HepG2 (cell line): ENCODE measurements at regions not wholly inside any gene's neighbourhood (a gene's known extent, or its start where the extent isn't known, plus 50 kb on each side); places are given as distances from the start of the nearest gene placed in this dataset.

Source experiments
- ATAC-seq: fragments of 200-7000 bp; cut with Tn5 transposase; 3 replicates; pipeline ENCODE4 v1.9.1; 2020; ENCODE audit warnings: mild to moderate bottlenecking, moderate library complexity
- BruUV-seq: library from RNA; stranded (reverse); fragments of 400-500 nt; replicated peaks from 2 replicates; lab custom pipeline; 2021; lab: Mats Ljungman, UMichigan
- CTCF ChIA-PET: fragments of 300-600 bp; formaldehyde crosslinking; extraction: SDS; loops from one replicate; lab custom pipeline; 2021; ENCODE audit warnings: low total read pairs, inconsistent platforms, low intra/inter-chr PET ratio; lab: Yijun Ruan, JAX
- POLR2A ChIA-PET: fragments of 350-600 bp; sonication (Branson Sonifier 250); formaldehyde crosslinking; loops from one replicate; lab custom pipeline; 2020; ENCODE audit warnings: antibody characterized with exemption, inconsistent platforms; lab: Yijun Ruan, JAX
- DNase-seq: peaks from one replicate; pipeline ENCODE4 v3.0.0-alpha.2; 2015; ENCODE audit warnings: low spot score
- FAIRE-seq: peaks from 3 replicates; lab custom pipeline; 2011; peaks lifted over from hg19 to GRCh38; lab: Jason Lieb, UNC
- H2AFZ ChIP-seq: one replicate; pipeline ENCODE4 v1.6.1; 2011; ENCODE audit warnings: low read length, inconsistent platforms
- H3K27ac ChIP-seq: fragments of 300-600 bp; 3 replicates; pipeline ENCODE4 v1.8.0; 2011; ENCODE audit warnings: mixed run types, mild to moderate bottlenecking, mixed read lengths, low read length, inconsistent platforms; ENCODE audit not compliant: insufficient read depth; ENCODE audit errors: extremely low read length
- H3K27me3 ChIP-seq, 2 experiments: fragments of 200-600 bp in 1 of 2; 2 replicates in 1 of 2; 3 replicates in 1 of 2; pipeline versions ENCODE4 v1.6.0 to v1.8.0; 2011; ENCODE audit warnings: low read length in 2 of 2, mild to moderate bottlenecking in 2 of 2, moderate library complexity in 2 of 2, inconsistent platforms in 1 of 2; ENCODE audit not compliant: insufficient read depth in 2 of 2, control insufficient read depth in 1 of 2
- H3K36me3 ChIP-seq, 2 experiments: fragments of 200-600 bp in 1 of 2; replicated peaks in 1 of 2; 2 replicates in 1 of 2; 3 replicates in 1 of 2; pipeline versions ENCODE4 v1.5.1 to v1.8.0; 2011; ENCODE audit warnings: low read length in 2 of 2, inconsistent platforms in 1 of 2; ENCODE audit not compliant: insufficient read depth in 2 of 2, control insufficient read depth in 1 of 2
- H3K4me1 ChIP-seq: 2 replicates; pipeline ENCODE4 v1.5.1; 2012; ENCODE audit warnings: low read length, inconsistent platforms; ENCODE audit not compliant: insufficient read depth
- H3K4me2 ChIP-seq: 2 replicates; pipeline ENCODE4 v1.6.0; 2011; ENCODE audit warnings: low read depth, low read length, inconsistent platforms
- H3K4me3 ChIP-seq, 3 experiments: fragments of 200-600 bp in 1 of 3; sonication (generic), shearing (Covaris generic) in 1 of 3; replicated peaks in 1 of 3; 2 replicates each; pipeline ENCODE4 v1.5.1; 2011 to 2016; ENCODE audit warnings: low read length in 3 of 3, inconsistent platforms in 2 of 3, low read depth in 2 of 3, mild to moderate bottlenecking in 2 of 3, control low read depth in 1 of 3, mixed read lengths in 1 of 3; ENCODE audit not compliant: insufficient read depth in 1 of 3
- H3K79me2 ChIP-seq: one replicate; pipeline ENCODE4 v1.6.1; 2011; ENCODE audit warnings: low read length, inconsistent platforms; ENCODE audit not compliant: insufficient read depth
- H3K9ac ChIP-seq: 2 replicates; pipeline ENCODE4 v1.6.0; 2011; ENCODE audit warnings: mild to moderate bottlenecking, low read depth, low read length, inconsistent platforms; ENCODE audit not compliant: insufficient read depth
- H3K9me3 ChIP-seq: 2 replicates; pipeline ENCODE4 v1.5.1; 2012; ENCODE audit warnings: mild to moderate bottlenecking, low read length
- H4K20me1 ChIP-seq: 2 replicates; pipeline ENCODE4 v1.6.0; 2011; ENCODE audit warnings: inconsistent platforms, mild to moderate bottlenecking, low read length, moderate library complexity; ENCODE audit not compliant: insufficient read depth
- CEBPB ChIP-seq: IDR thresholded peaks from 2 replicates; pipeline ENCODE4 v1.6.1; 2011; ENCODE audit warnings: low read depth, low read length, improper control_type of control experiment, borderline replicate concordance
- CHD4 ChIP-seq: fragments of 200-600 bp; sonication (generic); IDR thresholded peaks from 2 replicates; pipeline ENCODE4 v1.7.0; 2017; ENCODE audit warnings: mild to moderate bottlenecking, low read length, borderline replicate concordance
- ELK4 ChIP-seq: sonication (generic); formaldehyde crosslinking; IDR thresholded peaks from 2 replicates; pipeline ENCODE4 v1.9.0; 2021; ENCODE audit warnings: missing genetic modification reagents, borderline replicate concordance
- FOXK1 ChIP-seq: sonication (generic); formaldehyde crosslinking; IDR thresholded peaks from 2 replicates; pipeline ENCODE4 v1.4.0; 2020; ENCODE audit warnings: low read depth, missing genetic modification reagents, borderline replicate concordance
- HMGXB3 ChIP-seq: sonication (generic); formaldehyde crosslinking; IDR thresholded peaks from 2 replicates; pipeline ENCODE4 v1.4.0; 2020; ENCODE audit warnings: missing genetic modification reagents, borderline replicate concordance
- PPARG ChIP-seq: conservative IDR thresholded peaks from 2 replicates; pipeline ENCODE4 v1.6.1; 2016; ENCODE audit warnings: missing biosample characterization, missing genetic modification reagents
- RFXAP ChIP-seq: sonication (generic); formaldehyde crosslinking; IDR thresholded peaks from 2 replicates; pipeline ENCODE4 v1.4.0; 2020; ENCODE audit warnings: missing genetic modification reagents, borderline replicate concordance
- SALL1 ChIP-seq: sonication (generic); formaldehyde crosslinking; IDR thresholded peaks from 2 replicates; pipeline ENCODE4 v1.8.0; 2022; ENCODE audit warnings: mild to moderate bottlenecking, missing genetic modification reagents
- SRF ChIP-seq: IDR thresholded peaks from 2 replicates; pipeline ENCODE4 v1.6.1; 2011; ENCODE audit warnings: mild to moderate bottlenecking, low read depth, low read length, moderate library complexity
- WIZ ChIP-seq: sonication (generic); formaldehyde crosslinking; IDR thresholded peaks from 2 replicates; pipeline ENCODE4 v1.5.1; 2020; ENCODE audit warnings: mild to moderate bottlenecking, missing genetic modification reagents
- ZGPAT ChIP-seq: IDR thresholded peaks from 2 replicates; pipeline ENCODE4 v1.6.1; 2016; ENCODE audit warnings: mild to moderate bottlenecking
- ZNF121 ChIP-seq: sonication (generic); formaldehyde crosslinking; IDR thresholded peaks from 2 replicates; pipeline ENCODE4 v1.5.0; 2020; ENCODE audit warnings: mild to moderate bottlenecking, missing genetic modification reagents
- ZNF263 ChIP-seq: sonication (generic); formaldehyde crosslinking; IDR thresholded peaks from 2 replicates; pipeline ENCODE4 v1.4.0; 2020; ENCODE audit warnings: missing genetic modification reagents
- ZNF512B ChIP-seq: sonication (generic); formaldehyde crosslinking; IDR thresholded peaks from 2 replicates; pipeline ENCODE4 v1.5.1; 2020; ENCODE audit warnings: missing genetic modification reagents, mild to moderate bottlenecking, borderline replicate concordance
- ZNF572 ChIP-seq: sonication (generic); formaldehyde crosslinking; IDR thresholded peaks from 2 replicates; pipeline ENCODE4 v1.5.1; 2020; ENCODE audit warnings: mild to moderate bottlenecking, missing genetic modification reagents
- ZNF777 ChIP-seq: sonication (generic); formaldehyde crosslinking; IDR thresholded peaks from 2 replicates; pipeline ENCODE4 v1.4.0; 2020; ENCODE audit warnings: missing genetic modification reagents
- WGBS: methylation state at CpG from one replicate; pipeline ENCODE4 v1.1.6; 2017; ENCODE audit warnings: low lambda C conversion rate; 5-methylcytosine and 5-hydroxymethylcytosine counted together
- in situ Hi-C: cut with HindIII; loops from 2 replicates; pipeline ENCODE4 v1.10.0; 2017; ENCODE audit warnings: low pct_unique_long_range_greater_than_20kb; ENCODE audit not compliant: extremely low pct_ligation_motif_present
- intact Hi-C: fragments of 100-400 bp; cut with micrococcal nuclease; formaldehyde crosslinking; loops from one replicate; pipeline ENCODE4 v1.10.0; 2022; ENCODE audit not compliant: unreplicated experiment

- Histone ChIP-seq H4K20me1 (no peaks in the 10 kb centered on the region), H2AFZ (no peak overlapping the region), H3K9me3 (no peaks in the 10 kb centered on the region), H3K9ac (no peak overlapping the region), H3K4me3 (no peak overlapping the region), H3K79me2 (no peaks in the 10 kb centered on the region), H3K4me2 (no peak overlapping the region), H3K4me1 (0 out of 2 replicates have a peak, but pooled peaks cover 8% of the 10 kb centered on the region), H3K27ac (no peak overlapping the region), H3K36me3 (no peaks in the 10 kb centered on the region), H3K27me3 (0 out of 5 replicates have a peak, but pooled peaks cover 0 to 2% of the 10 kb centered on the region in 2 experiments)
- intact Hi-C loops, result no loop called here
- 0% methylated on average over 1 of the region's 1 CpG for WGBS
- DNase-seq, result no peak
- no peak for ATAC-seq
- CTCF ChIA-PET, result no interaction called here
- no TSS peak for BruUV-seq
- no peak for FAIRE-seq
- in situ Hi-C loops, result no loop called here
- POLR2A ChIA-PET, result no interaction called here
- TF ChIP-seq ZNF263 (CRISPR knock-in tag) (no peak), ELK4 (CRISPR knock-in tag) (no peak), ZNF572 (CRISPR knock-in tag) (no peak), PPARG (CRISPR knock-in tag) (no peak), CHD4 (no peak), ZNF121 (no peak), WIZ (CRISPR knock-in tag) (no peak), ZNF777 (no peak), FOXK1 (CRISPR knock-in tag) (no peak), SALL1 (CRISPR knock-in tag) (no peak), CEBPB (no peak), ZNF512B (CRISPR knock-in tag) (no peak), RFXAP (CRISPR knock-in tag) (no peak), SRF (no peak), ZGPAT (CRISPR knock-in tag) (no peak), HMGXB3 (CRISPR knock-in tag) (no peak)
Observed at GRCh38 chr3:39755100-39755499, 54.3 kb upstream of the MYRIP start.
